ENCODE measurements at regions not wholly inside any gene's neighbourhood (a gene's known extent, or its start where the extent isn't known, plus 50 kb on each side); places are given as distances from the start of the nearest gene placed in this dataset.

- TF ChIP-seq CTCF (IDR thresholded peaks at IDR 0.05): no peak
- no peak for TF ChIP-seq POLR2A (IDR thresholded peaks at IDR 0.05)
Measured at GRCh38 chr13:89115307-89115706, 1444.1 kb downstream of the SLITRK5 start.

All from sigmoid colon (tissue), 3 donors.